Stimulated activated memory B cell treated with anti-CD40 and anti-IgM and Interleukin-4, amounts not matched to agents 10 μg/mL and 1 μg/mL and 100 μg/mL, for 72 hours (primary cell): ENCODE measurements at regions not wholly inside any gene's neighbourhood (a gene's known extent, or its start where the extent isn't known, plus 50 kb on each side); places are given as distances from the start of the nearest gene placed in this dataset.

Experiments
- ATAC-seq: fragments of 150-1000 bp; cut with Tn5 transposase; 2 replicates; pipeline ENCODE4 v1.10.0; 2021
- H3K27ac Mint-ChIP-seq: one replicate; pipeline ENCODE4 v1.8.0; 2022; ENCODE audit warnings: mild to moderate bottlenecking, mixed read lengths
- H3K27me3 Mint-ChIP-seq: one replicate; pipeline ENCODE4 v1.8.0; 2022; ENCODE audit warnings: mixed read lengths
- H3K36me3 Mint-ChIP-seq: one replicate; pipeline ENCODE4 v1.8.0; 2022; ENCODE audit warnings: mixed read lengths
- H3K4me1 Mint-ChIP-seq: one replicate; pipeline ENCODE4 v1.8.0; 2022; ENCODE audit warnings: mixed read lengths
- H3K4me3 Mint-ChIP-seq: one replicate; pipeline ENCODE4 v1.8.0; 2022; ENCODE audit warnings: mild to moderate bottlenecking, moderate library complexity, mixed read lengths
- H3K9me3 Mint-ChIP-seq: one replicate; pipeline ENCODE4 v1.8.0; 2022; ENCODE audit warnings: mixed read lengths

DNA sequence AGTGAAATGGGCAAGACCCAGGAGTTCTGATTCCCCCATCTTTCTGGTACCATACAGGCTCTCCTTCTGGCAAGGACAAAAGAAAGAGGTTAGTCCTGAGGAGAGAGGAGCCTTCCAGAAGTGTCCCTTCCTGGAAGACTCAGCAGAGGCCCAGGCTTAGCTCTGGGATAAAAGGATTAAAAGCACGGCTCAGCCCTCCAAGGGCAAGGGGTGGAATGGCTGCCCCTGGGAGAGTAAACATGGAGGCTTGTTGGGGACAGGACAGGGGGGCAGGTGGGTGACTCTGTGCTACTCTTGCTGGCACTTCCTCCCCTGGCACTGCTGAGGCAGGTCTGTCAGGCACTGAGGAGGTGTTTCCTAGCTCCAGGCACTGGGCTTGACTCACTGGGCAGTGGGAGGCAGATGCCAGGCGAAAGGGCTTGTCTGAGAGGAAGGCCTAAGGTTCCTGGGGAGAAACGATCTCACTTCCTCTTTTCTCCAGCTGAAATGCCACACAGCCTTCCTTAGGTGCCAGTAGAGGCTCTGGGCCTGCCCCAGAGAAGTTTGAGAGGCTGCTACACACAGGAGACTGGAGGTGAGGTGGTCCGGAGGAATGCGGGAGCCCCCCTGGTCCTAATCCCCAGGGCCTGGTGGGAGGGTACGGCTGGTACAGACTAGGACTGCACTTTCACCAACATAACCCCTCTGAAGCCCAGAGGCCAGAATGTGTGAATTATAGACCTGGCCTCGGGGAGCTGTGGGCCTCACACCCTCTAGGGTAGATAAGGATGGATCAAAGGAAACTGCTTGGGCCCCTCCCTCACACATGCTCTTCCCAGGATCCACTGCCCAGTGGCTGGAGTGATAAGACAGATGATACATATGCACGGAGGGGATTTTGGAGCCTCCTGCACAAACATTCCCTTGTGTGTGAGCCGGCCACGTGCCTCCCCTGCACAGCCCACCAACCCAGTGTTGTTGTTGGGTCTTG, 63.2 kb upstream of the PODXL start:
- Mint-ChIP-seq H3K27me3 (peaks cover 13% of the 10 kb centered on the region), H3K27ac (no peak overlapping the region), H3K36me3 (no peaks in the 10 kb centered on the region), H3K9me3 (no peaks in the 10 kb centered on the region), H3K4me1 (peaks cover 9% of the 10 kb centered on the region), H3K4me3 (no peak overlapping the region)
- peak; percentile 14 for ATAC-seq

DNA sequence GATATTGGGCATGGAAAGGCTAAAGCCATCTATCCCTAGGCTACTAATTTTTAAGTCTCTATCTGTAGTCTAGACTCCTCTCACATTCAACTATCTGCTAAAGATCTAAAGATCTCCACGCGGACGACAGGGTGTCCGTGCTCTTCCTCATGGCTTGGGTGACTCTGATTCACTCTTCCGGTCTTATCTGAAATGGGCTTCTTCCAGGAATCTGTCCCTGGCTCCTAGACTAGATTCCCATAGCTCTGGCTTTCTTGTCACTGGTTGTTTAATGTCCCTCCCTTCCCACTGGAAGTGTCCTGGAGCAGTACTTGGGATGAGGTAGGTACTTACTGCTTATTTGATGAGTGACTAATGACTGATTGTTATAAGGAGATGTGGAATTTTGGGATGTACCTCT, 62.0 kb upstream of the PODXL start:
- H3K36me3 Mint-ChIP-seq = no peaks in the 10 kb centered on the region
- peaks cover 9% of the 10 kb centered on the region for H3K4me1 Mint-ChIP-seq
- H3K27ac Mint-ChIP-seq = no peak overlapping the region
- H3K4me3 Mint-ChIP-seq = no peak overlapping the region
- peaks cover 20% of the 10 kb centered on the region for H3K27me3 Mint-ChIP-seq
- H3K9me3 Mint-ChIP-seq = no peaks in the 10 kb centered on the region
- no peak for ATAC-seq

DNA sequence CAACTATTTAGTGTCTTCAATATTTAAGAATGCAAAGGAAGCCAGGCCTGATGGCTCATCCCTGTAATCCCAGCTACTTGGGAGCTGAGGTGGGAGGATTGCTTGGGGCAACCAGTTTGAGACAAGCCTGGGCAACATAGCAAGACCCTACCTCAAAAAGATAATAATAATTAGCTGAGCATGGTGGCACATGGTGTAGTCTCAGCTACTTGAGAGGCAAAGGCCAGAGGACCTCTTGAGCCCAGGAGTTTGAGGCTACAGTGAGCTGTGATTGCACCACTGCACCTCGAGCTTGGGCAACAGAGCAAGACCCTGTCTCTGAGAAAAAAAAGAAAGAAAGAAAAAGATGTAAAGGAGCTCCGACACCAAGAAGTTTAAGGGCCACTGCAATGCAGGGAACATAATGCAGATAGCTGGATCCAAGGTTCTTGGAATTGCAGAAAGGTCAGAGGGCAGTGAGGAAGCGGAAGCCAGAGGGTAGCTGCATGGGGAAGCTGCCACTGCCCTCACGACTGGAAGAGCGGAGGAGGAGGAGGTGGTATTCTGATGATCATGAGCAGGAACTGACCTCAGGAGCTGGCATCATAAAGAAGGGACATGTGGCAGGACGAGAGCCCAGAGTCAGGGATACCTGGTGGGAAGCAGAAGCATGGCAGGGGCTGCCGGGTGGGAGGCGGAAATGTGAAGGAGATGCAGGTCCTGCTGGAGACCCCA, 60.2 kb upstream of the PODXL start:
- ATAC-seq = no peak
- peaks cover 22% of the 10 kb centered on the region for H3K27me3 Mint-ChIP-seq
- peaks cover 9% of the 10 kb centered on the region for H3K4me1 Mint-ChIP-seq
- no peaks in the 10 kb centered on the region for H3K9me3 Mint-ChIP-seq
- H3K36me3 Mint-ChIP-seq = no peaks in the 10 kb centered on the region
- no peak overlapping the region for H3K4me3 Mint-ChIP-seq
- H3K27ac Mint-ChIP-seq = no peak overlapping the region

DNA sequence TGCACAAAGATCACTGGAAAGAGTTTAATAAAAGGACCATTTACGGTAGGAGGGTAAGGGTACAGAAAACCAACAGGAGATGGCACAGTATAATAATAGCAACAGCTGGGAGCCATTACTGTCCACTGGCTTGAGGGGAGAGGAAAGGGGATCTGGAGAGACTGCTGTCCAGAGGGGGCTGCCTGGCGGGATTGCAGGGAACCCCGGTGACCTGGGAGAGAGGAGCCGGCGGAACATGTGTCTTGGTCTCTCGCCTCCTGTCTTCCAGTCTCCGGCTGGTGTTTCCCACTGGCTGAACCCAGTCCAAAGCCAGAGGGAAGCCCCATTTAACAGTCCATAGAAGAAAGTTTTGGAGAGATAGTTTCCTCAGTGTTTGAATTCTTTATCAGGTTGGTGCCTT, 57.5 kb upstream of the PODXL start:
- Mint-ChIP-seq H3K9me3 (no peaks in the 10 kb centered on the region), H3K4me3 (no peak overlapping the region), H3K27ac (no peak overlapping the region), H3K27me3 (peaks cover 22% of the 10 kb centered on the region), H3K36me3 (no peaks in the 10 kb centered on the region), H3K4me1 (no peaks in the 10 kb centered on the region)
- no peak for ATAC-seq

DNA sequence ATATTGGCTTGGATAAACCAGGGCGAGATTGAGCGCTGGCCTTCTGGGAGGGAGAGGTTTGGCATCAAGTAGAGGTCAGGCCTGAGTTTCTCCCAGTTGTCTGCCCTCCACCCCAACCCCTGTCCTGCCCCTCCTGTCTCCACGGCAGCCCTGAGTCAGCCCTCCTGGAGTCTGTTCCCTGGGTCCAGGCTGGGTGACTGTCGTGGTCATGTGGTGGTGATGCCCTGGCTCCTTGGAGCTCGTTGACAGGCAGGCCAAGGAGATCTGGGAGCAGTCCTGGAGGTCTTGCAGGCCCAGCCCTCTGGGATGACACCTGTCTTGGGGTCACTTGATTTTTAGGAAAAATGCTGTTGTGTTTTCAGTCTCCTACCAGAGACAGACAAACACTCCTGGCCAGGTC, 53.6 kb upstream of the PODXL start:
- ATAC-seq = no peak
- Mint-ChIP-seq H3K4me1 (no peaks in the 10 kb centered on the region), H3K27me3 (peaks cover 28% of the 10 kb centered on the region), H3K27ac (no peak overlapping the region), H3K9me3 (no peaks in the 10 kb centered on the region), H3K36me3 (no peaks in the 10 kb centered on the region), H3K4me3 (no peak overlapping the region)

DNA sequence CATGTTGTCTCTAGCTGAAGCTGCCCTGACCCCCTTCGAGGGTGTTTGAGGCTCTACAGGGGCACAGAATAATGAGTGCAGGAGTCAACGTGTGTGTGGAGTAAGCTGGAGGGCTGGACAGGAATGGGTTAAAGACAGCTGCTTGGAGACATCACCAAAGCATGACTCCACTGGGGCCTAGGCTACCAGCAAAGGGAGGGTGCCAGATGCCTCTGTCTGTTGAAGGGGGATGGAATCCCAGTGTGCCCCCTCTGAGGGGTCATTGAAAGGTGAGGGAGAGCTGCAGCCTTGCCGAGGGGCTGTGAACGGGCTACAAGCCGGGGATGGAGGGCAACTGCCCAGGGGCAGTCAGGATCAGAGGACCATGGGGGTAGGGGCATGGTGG, 51.7 kb upstream of the PODXL start:
- peaks cover 21% of the 10 kb centered on the region for H3K27me3 Mint-ChIP-seq
- H3K27ac Mint-ChIP-seq = no peak overlapping the region
- no peaks in the 10 kb centered on the region for H3K36me3 Mint-ChIP-seq
- no peaks in the 10 kb centered on the region for H3K4me1 Mint-ChIP-seq
- H3K9me3 Mint-ChIP-seq = no peaks in the 10 kb centered on the region
- H3K4me3 Mint-ChIP-seq = no peak overlapping the region
- no peak for ATAC-seq

DNA sequence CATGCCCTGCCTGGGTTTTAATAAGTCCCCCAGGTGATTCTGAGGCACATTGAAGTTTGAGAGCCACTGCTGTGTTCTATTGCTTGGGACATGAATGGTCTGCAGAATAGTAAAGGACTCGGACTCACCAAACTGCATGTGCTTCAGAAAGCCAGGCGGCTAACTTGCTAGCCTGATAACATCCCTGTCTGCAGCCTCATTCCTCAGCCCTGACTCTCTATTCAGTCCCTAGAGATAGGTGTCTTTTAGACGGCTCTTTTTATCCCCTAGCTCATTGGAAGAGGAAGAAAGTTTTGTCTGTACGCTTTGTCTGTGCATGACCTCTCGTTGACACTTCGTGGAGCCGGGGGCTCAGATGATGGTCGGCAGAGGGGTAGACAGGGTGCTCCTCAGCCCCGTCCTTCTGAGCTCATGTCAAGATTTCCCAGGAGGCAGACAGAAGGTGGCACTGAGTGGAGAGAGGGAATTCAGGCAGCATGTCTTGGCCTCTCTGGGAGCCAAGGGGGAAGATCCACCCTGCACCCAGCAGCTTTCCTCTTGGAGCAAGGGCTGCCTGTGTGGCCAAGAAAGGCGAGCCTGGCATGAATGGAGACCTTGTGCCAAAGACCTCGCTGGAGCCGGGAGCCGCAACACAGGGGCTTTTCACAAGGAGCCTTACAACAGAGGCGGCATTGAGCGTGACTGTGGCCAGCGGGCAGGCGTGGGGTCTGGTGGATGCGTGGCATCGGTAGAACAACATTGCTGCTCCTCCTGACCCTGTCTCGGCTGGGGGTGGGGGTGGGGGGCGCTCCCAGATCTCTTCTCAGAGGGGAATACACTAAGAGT, 51.1 kb upstream of the PODXL start:
- H3K4me3 Mint-ChIP-seq = no peak overlapping the region
- H3K36me3 Mint-ChIP-seq = no peaks in the 10 kb centered on the region
- no peak for ATAC-seq

DNA sequence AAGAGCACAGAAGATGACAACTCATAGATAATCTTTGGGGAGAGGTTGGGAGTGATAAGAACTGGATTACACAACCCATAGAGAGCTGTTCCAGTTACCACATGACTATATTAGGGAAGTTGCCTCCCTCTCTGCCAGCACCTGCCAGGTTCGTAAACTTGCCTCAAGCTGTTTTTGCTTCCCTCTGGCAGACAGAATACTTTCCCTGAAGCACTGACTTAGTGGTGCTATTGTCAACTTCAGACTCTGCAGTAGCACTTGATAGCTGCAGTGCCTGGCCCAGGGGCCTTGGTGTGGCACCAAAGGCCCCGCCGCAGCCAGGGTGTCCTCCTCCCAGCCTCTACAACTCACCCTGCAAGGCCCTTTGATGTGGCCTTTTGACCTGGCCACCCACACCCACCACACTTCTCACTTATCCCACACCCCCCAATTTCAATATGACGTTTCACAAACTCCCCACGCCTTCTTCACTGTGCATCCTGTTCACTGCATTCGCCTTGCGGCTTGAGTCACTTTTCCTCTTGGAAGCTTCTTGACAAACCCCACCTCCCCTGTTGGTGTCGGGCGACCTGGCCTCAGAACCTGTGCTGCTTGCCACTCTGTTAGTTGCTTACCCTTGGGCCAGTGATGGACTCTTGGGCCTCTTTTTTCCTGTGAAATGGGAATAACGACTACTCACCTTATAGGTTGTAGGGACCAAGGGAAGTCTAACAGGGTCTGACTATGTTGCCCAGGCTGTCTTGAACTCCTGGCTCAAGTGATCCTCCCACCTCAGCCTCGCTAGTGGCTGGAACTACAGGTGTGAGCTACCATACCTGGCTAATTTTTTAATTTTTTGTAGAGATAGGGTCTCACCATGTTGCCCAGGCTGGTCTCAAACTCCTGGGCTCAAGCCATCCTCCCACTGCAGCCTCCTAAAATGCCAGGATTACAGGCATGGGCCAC, 50.2 kb upstream of the PODXL start:
- ATAC-seq = no peak
- H3K4me1 Mint-ChIP-seq = no peaks in the 10 kb centered on the region
- peaks cover 30% of the 10 kb centered on the region for H3K27me3 Mint-ChIP-seq
- H3K9me3 Mint-ChIP-seq = no peaks in the 10 kb centered on the region
- H3K27ac Mint-ChIP-seq = no peak overlapping the region
- no peak overlapping the region for H3K4me3 Mint-ChIP-seq
- no peaks in the 10 kb centered on the region for H3K36me3 Mint-ChIP-seq

More for the DNA sequence above, 51.1 kb upstream of the PODXL start:
- no peak overlapping the region for H3K27ac Mint-ChIP-seq
- peaks cover 27% of the 10 kb centered on the region for H3K27me3 Mint-ChIP-seq
- H3K4me1 Mint-ChIP-seq = no peaks in the 10 kb centered on the region
- H3K9me3 Mint-ChIP-seq = no peaks in the 10 kb centered on the region
